ENCODE measurements at regions not wholly inside any gene's neighbourhood (a gene's known extent, or its start where the extent isn't known, plus 50 kb on each side); places are given as distances from the start of the nearest gene placed in this dataset.

GRCh38 chr1:94362466-94363058 is 55.6 kb upstream of the ABCD3 start:
- no peaks in the 10 kb centered on the region for H3K27me3 ChIP-seq (ENCODE audit: control insufficient read depth in 1 of 2, insufficient read depth in 1 of 2, low read length in 2 of 2)
- H3K9me3 ChIP-seq (ENCODE audit: control insufficient read depth, low read length): no peaks in the 10 kb centered on the region
- H3K14ac ChIP-seq (ENCODE audit: low read length in 2 of 2): no peak overlapping the region
- H3K9ac ChIP-seq (ENCODE audit: low read length): no peak overlapping the region
- no peak overlapping the region for H3K4me3 ChIP-seq (ENCODE audit: insufficient read depth in 1 of 2, low read depth in 1 of 2, low read length in 2 of 2)
- H3K4me2 ChIP-seq (ENCODE audit: low read length, poor library complexity, severe bottlenecking): no peak overlapping the region
- no peak overlapping the region for H2BK15ac ChIP-seq (ENCODE audit: low read depth, poor library complexity, severe bottlenecking)
- no peak overlapping the region for H2BK5ac ChIP-seq (ENCODE audit: low read depth, low read length, poor library complexity, severe bottlenecking)
- no peak overlapping the region for H3K4ac ChIP-seq (ENCODE audit: low read depth in 1 of 2, low read length in 2 of 2)
- no peak overlapping the region for H2BK12ac ChIP-seq (ENCODE audit: low read length in 2 of 2)
- H3K79me1 ChIP-seq (replicated peaks; ENCODE audit: low read length, poor library complexity, severe bottlenecking): no peaks in the 10 kb centered on the region
- no peak overlapping the region for H3K27ac ChIP-seq (ENCODE audit: low read length, poor library complexity, severe bottlenecking)
- H2AFZ ChIP-seq (ENCODE audit: low read depth, low read length): no peak overlapping the region
- no peak overlapping the region for H2BK120ac ChIP-seq (ENCODE audit: low read depth, low read length)
- H4K8ac ChIP-seq (ENCODE audit: low read length): no peak overlapping the region
- H3K36me3 ChIP-seq (ENCODE audit: control insufficient read depth in 1 of 2, insufficient read depth in 2 of 2, low read depth in 1 of 2, low read length in 2 of 2): no peaks in the 10 kb centered on the region
- H3K18ac ChIP-seq (ENCODE audit: low read depth in 1 of 2, low read length in 2 of 2): no peak overlapping the region
- H3K4me1 ChIP-seq (ENCODE audit: control insufficient read depth, insufficient read depth, low read depth, low read length): no peaks in the 10 kb centered on the region
- no peak for DNase-seq
- H4K91ac ChIP-seq (ENCODE audit: low read length): no peak overlapping the region
- no peak overlapping the region for H2AK5ac ChIP-seq (ENCODE audit: low read length, severe bottlenecking)
- WGBS: 100% methylated on average over 1 of the region's 4 CpGs
- H3K23ac ChIP-seq (ENCODE audit: low read length in 2 of 2): no peak overlapping the region

- peaks cover 0 to 15% of the 10 kb centered on the region in 2 experiments for H3K27me3 ChIP-seq (ENCODE audit: control insufficient read depth in 1 of 2, insufficient read depth in 1 of 2, low read length in 2 of 2)
- no peak overlapping the region for H3K18ac ChIP-seq (ENCODE audit: low read depth in 1 of 2, low read length in 2 of 2)
- H3K36me3 ChIP-seq (ENCODE audit: control insufficient read depth in 1 of 2, insufficient read depth in 2 of 2, low read depth in 1 of 2, low read length in 2 of 2): no peaks in the 10 kb centered on the region
- H4K91ac ChIP-seq (ENCODE audit: low read length): no peak overlapping the region
- no peaks in the 10 kb centered on the region for H3K79me1 ChIP-seq (replicated peaks; ENCODE audit: low read length, poor library complexity, severe bottlenecking)
- H2BK15ac ChIP-seq (ENCODE audit: low read depth, poor library complexity, severe bottlenecking): no peak overlapping the region
- H3K4ac ChIP-seq (ENCODE audit: low read depth in 1 of 2, low read length in 2 of 2): no peak overlapping the region
- DNase-seq: no peak
- no peak overlapping the region for H2BK120ac ChIP-seq (ENCODE audit: low read depth, low read length)
- H2BK12ac ChIP-seq (ENCODE audit: low read length in 2 of 2): no peak overlapping the region
- no peak overlapping the region for H2AK5ac ChIP-seq (ENCODE audit: low read length, severe bottlenecking)
- no peak overlapping the region for H2AFZ ChIP-seq (ENCODE audit: low read depth, low read length)
- no peak overlapping the region for H3K9ac ChIP-seq (ENCODE audit: low read length)
- no peak overlapping the region for H2BK5ac ChIP-seq (ENCODE audit: low read depth, low read length, poor library complexity, severe bottlenecking)
- no peak overlapping the region for H3K23ac ChIP-seq (ENCODE audit: low read length in 2 of 2)
- H3K9me3 ChIP-seq (ENCODE audit: control insufficient read depth, low read length): no peaks in the 10 kb centered on the region
- no peak overlapping the region for H3K14ac ChIP-seq (ENCODE audit: low read length in 2 of 2)
- WGBS: 89% methylated on average over 6 of the region's 10 CpGs
- H3K4me2 ChIP-seq (ENCODE audit: low read length, poor library complexity, severe bottlenecking): no peak overlapping the region
- H4K8ac ChIP-seq (ENCODE audit: low read length): no peak overlapping the region
- no peaks in the 10 kb centered on the region for H3K4me1 ChIP-seq (ENCODE audit: control insufficient read depth, insufficient read depth, low read depth, low read length)
- no peak overlapping the region for H3K4me3 ChIP-seq (ENCODE audit: insufficient read depth in 1 of 2, low read depth in 1 of 2, low read length in 2 of 2)
- H3K27ac ChIP-seq (ENCODE audit: low read length, poor library complexity, severe bottlenecking): no peak overlapping the region
Observed at GRCh38 chr1:94358630-94359599, 59.3 kb upstream of the ABCD3 start.

GRCh38 chr1:94357661-94358060 is 60.5 kb upstream of the ABCD3 start:
- H3K4me2 ChIP-seq (ENCODE audit: low read length, poor library complexity, severe bottlenecking): no peak overlapping the region

GRCh38 chr1:94355485-94355980 is 62.7 kb upstream of the ABCD3 start:
- Histone ChIP-seq H3K14ac (ENCODE audit: low read length in 2 of 2) (no peak overlapping the region), H3K79me1 (replicated peaks; ENCODE audit: low read length, poor library complexity, severe bottlenecking) (no peaks in the 10 kb centered on the region), H2BK12ac (ENCODE audit: low read length in 2 of 2) (no peak overlapping the region), H3K4me2 (ENCODE audit: low read length, poor library complexity, severe bottlenecking) (no peak overlapping the region), H3K9ac (ENCODE audit: low read length) (no peak overlapping the region), H4K91ac (ENCODE audit: low read length) (no peak overlapping the region), H3K4me1 (ENCODE audit: control insufficient read depth, insufficient read depth, low read depth, low read length) (no peaks in the 10 kb centered on the region), H2BK15ac (ENCODE audit: low read depth, poor library complexity, severe bottlenecking) (no peak overlapping the region), H2BK120ac (ENCODE audit: low read depth, low read length) (no peak overlapping the region), H3K18ac (ENCODE audit: low read depth in 1 of 2, low read length in 2 of 2) (no peak overlapping the region), H2AK5ac (ENCODE audit: low read length, severe bottlenecking) (no peak overlapping the region), H2AFZ (ENCODE audit: low read depth, low read length) (no peak overlapping the region), H3K4ac (ENCODE audit: low read depth in 1 of 2, low read length in 2 of 2) (no peak overlapping the region), H2BK5ac (ENCODE audit: low read depth, low read length, poor library complexity, severe bottlenecking) (no peak overlapping the region), H3K23ac (ENCODE audit: low read length in 2 of 2) (no peak overlapping the region), H3K27ac (ENCODE audit: low read length, poor library complexity, severe bottlenecking) (no peak overlapping the region), H3K36me3 (ENCODE audit: control insufficient read depth in 1 of 2, insufficient read depth in 2 of 2, low read depth in 1 of 2, low read length in 2 of 2) (no peaks in the 10 kb centered on the region), H3K4me3 (ENCODE audit: insufficient read depth in 1 of 2, low read depth in 1 of 2, low read length in 2 of 2) (no peak overlapping the region), H4K8ac (ENCODE audit: low read length) (no peak overlapping the region), H3K9me3 (ENCODE audit: control insufficient read depth, low read length) (no peaks in the 10 kb centered on the region), H3K27me3 (ENCODE audit: control insufficient read depth in 1 of 2, insufficient read depth in 1 of 2, low read length in 2 of 2) (peaks cover 0 to 40% of the 10 kb centered on the region in 2 experiments)
- no peak for DNase-seq
- WGBS: 90% methylated on average over 2 of the region's 3 CpGs

More at GRCh38 chr1:94357661-94358060, 60.5 kb upstream of the ABCD3 start:
- Histone ChIP-seq H2BK5ac (ENCODE audit: low read depth, low read length, poor library complexity, severe bottlenecking) (no peak overlapping the region), H2AK5ac (ENCODE audit: low read length, severe bottlenecking) (no peak overlapping the region), H3K9ac (ENCODE audit: low read length) (no peak overlapping the region), H4K91ac (ENCODE audit: low read length) (no peak overlapping the region), H4K8ac (ENCODE audit: low read length) (no peak overlapping the region), H3K79me1 (replicated peaks; ENCODE audit: low read length, poor library complexity, severe bottlenecking) (no peaks in the 10 kb centered on the region), H3K18ac (ENCODE audit: low read depth in 1 of 2, low read length in 2 of 2) (no peak overlapping the region), H3K4me1 (ENCODE audit: control insufficient read depth, insufficient read depth, low read depth, low read length) (no peaks in the 10 kb centered on the region), H3K9me3 (ENCODE audit: control insufficient read depth, low read length) (no peaks in the 10 kb centered on the region), H3K14ac (ENCODE audit: low read length in 2 of 2) (no peak overlapping the region), H3K4ac (ENCODE audit: low read depth in 1 of 2, low read length in 2 of 2) (no peak overlapping the region), H3K27me3 (ENCODE audit: control insufficient read depth in 1 of 2, insufficient read depth in 1 of 2, low read length in 2 of 2) (peaks cover 0 to 26% of the 10 kb centered on the region in 2 experiments), H2BK15ac (ENCODE audit: low read depth, poor library complexity, severe bottlenecking) (no peak overlapping the region), H3K27ac (ENCODE audit: low read length, poor library complexity, severe bottlenecking) (no peak overlapping the region), H2AFZ (ENCODE audit: low read depth, low read length) (no peak overlapping the region), H2BK12ac (ENCODE audit: low read length in 2 of 2) (no peak overlapping the region), H3K4me3 (ENCODE audit: insufficient read depth in 1 of 2, low read depth in 1 of 2, low read length in 2 of 2) (no peak overlapping the region), H2BK120ac (ENCODE audit: low read depth, low read length) (no peak overlapping the region), H3K23ac (ENCODE audit: low read length in 2 of 2) (peak overlapping the region in 1 of 2 experiments; percentile 1), H3K36me3 (ENCODE audit: control insufficient read depth in 1 of 2, insufficient read depth in 2 of 2, low read depth in 1 of 2, low read length in 2 of 2) (no peaks in the 10 kb centered on the region)
- 89% methylated on average over 5 of the region's 5 CpGs for WGBS
- DNase-seq: no peak

Data from mesenchymal stem cell (in vitro differentiated cells and primary cell).